ENCODE measurements at regions not wholly inside any gene's neighbourhood (a gene's known extent, or its start where the extent isn't known, plus 50 kb on each side); places are given as distances from the start of the nearest gene placed in this dataset.

- in situ Hi-C loops (cut with MboI; ENCODE audit: low sequenced_read_pairs, unreplicated experiment), result loop anchor here (25.0 kb wide), 1 partner anchor 270 kb away; the partner anchor contains the start of genes CCDC148 and PKP4
- TF ChIP-seq CTCF (IDR thresholded peaks at IDR 0.05; ENCODE audit: borderline replicate concordance, control extremely low read depth, extremely low read depth, insufficient read depth, missing control alignments), result no peak
- DNase-seq (ENCODE audit: low spot score), result no peak
Observed at GRCh38 chr2:158732573-158733429, 62.3 kb upstream of the DAPL1 start.

GRCh38 chr2:158733430-158733755, 61.7 kb upstream of the DAPL1 start:
- in situ Hi-C loops (cut with MboI; ENCODE audit: low sequenced_read_pairs, unreplicated experiment), result loop anchor here (25.0 kb wide), 1 partner anchor 271 kb away; the partner anchor contains the start of genes CCDC148 and PKP4
- TF ChIP-seq CTCF (IDR thresholded peaks at IDR 0.05; ENCODE audit: borderline replicate concordance, control extremely low read depth, extremely low read depth, insufficient read depth, missing control alignments), result no peak
- no peak for DNase-seq (ENCODE audit: low spot score)

GRCh38 chr2:158734442-158734841, 60.7 kb upstream of the DAPL1 start:
- TF ChIP-seq CTCF (IDR thresholded peaks at IDR 0.05; ENCODE audit: borderline replicate concordance, control extremely low read depth, extremely low read depth, insufficient read depth, missing control alignments), result no peak
- no peak for DNase-seq (ENCODE audit: low spot score)
- in situ Hi-C loops (cut with MboI; ENCODE audit: low sequenced_read_pairs, unreplicated experiment), result loop anchor here (25.0 kb wide), 1 partner anchor 272 kb away; the partner anchor contains the start of genes CCDC148 and PKP4

GRCh38 chr2:158735822-158736580, 59.1 kb upstream of the DAPL1 start:
- DNase-seq (ENCODE audit: low spot score), result no peak
- in situ Hi-C loops (cut with MboI; ENCODE audit: low sequenced_read_pairs, unreplicated experiment), result loop anchor here (25.0 kb wide), 1 partner anchor 274 kb away; the partner anchor contains the start of genes CCDC148 and PKP4
- no peak for TF ChIP-seq CTCF (IDR thresholded peaks at IDR 0.05; ENCODE audit: borderline replicate concordance, control extremely low read depth, extremely low read depth, insufficient read depth, missing control alignments)

- no peak for DNase-seq (ENCODE audit: low spot score)
- no peak for TF ChIP-seq CTCF (IDR thresholded peaks at IDR 0.05; ENCODE audit: borderline replicate concordance, control extremely low read depth, extremely low read depth, insufficient read depth, missing control alignments)
- in situ Hi-C loops (cut with MboI; ENCODE audit: low sequenced_read_pairs, unreplicated experiment), result loop anchor here (25.0 kb wide), 1 partner anchor 276 kb away; the partner anchor contains the start of genes CCDC148 and PKP4
Observed at GRCh38 chr2:158738363-158738762, 56.8 kb upstream of the DAPL1 start.

GRCh38 chr2:158740127-158740526, 55.0 kb upstream of the DAPL1 start:
- no peak for DNase-seq (ENCODE audit: low spot score)
- TF ChIP-seq CTCF (IDR thresholded peaks at IDR 0.05; ENCODE audit: borderline replicate concordance, control extremely low read depth, extremely low read depth, insufficient read depth, missing control alignments), result no peak
- in situ Hi-C loops (cut with MboI; ENCODE audit: low sequenced_read_pairs, unreplicated experiment), result loop anchor here (10.0 to 25.0 kb wide), 3 partner anchors 278 to 715 kb away; partner anchors contain the start of genes CCDC148 and PKP4
